Neutrophil (primary cell): ENCODE measurements at regions not wholly inside any gene's neighbourhood (a gene's known extent, or its start where the extent isn't known, plus 50 kb on each side); places are given as distances from the start of the nearest gene placed in this dataset.

Experiments used
- H3K27ac ChIP-seq: fragments of 200-600 bp; sonication (generic); 2 replicates; pipeline ENCODE4 v1.5.1; 2016; ENCODE audit warnings: mild to moderate bottlenecking, moderate library complexity
- H3K27me3 ChIP-seq: fragments of 200-600 bp; sonication (generic); 2 replicates; pipeline ENCODE4 v1.6.0; 2016; ENCODE audit warnings: mild to moderate bottlenecking
- H3K36me3 ChIP-seq: fragments of 200-600 bp; sonication (generic); 2 replicates; pipeline ENCODE4 v1.5.1; 2017
- H3K4me1 ChIP-seq, 2 experiments: fragments of 200-600 bp in 1 of 2; sonication (generic) in 1 of 2; 1 replicate in 1 of 2; 2 replicates in 1 of 2; pipeline versions ENCODE4 v1.5.1 to v1.6.1; 2013 to 2016; ENCODE audit warnings: low read depth in 1 of 2, low read length in 1 of 2, mild to moderate bottlenecking in 1 of 2, moderate library complexity in 1 of 2; ENCODE audit not compliant: control insufficient read depth in 1 of 2, insufficient read depth in 1 of 2
- H3K4me3 ChIP-seq, 2 experiments: fragments of 200-600 bp in 1 of 2; sonication (generic) in 1 of 2; 1 replicate in 1 of 2; 2 replicates in 1 of 2; pipeline ENCODE4 v1.5.1; 2013 to 2016; ENCODE audit warnings: low read depth in 1 of 2, low read length in 1 of 2, mild to moderate bottlenecking in 1 of 2, moderate library complexity in 1 of 2
- H3K9me3 ChIP-seq: fragments of 200-600 bp; sonication (generic); 2 replicates; pipeline ENCODE4 v1.5.1; 2016
- TF ChIP-seq, protein P1 (sequence below): fragments of 200-600 bp; sonication (generic); IDR thresholded peaks from 2 replicates; pipeline ENCODE4 v1.5.1; 2016; ENCODE audit warnings: antibody characterized with exemption

DNA sequence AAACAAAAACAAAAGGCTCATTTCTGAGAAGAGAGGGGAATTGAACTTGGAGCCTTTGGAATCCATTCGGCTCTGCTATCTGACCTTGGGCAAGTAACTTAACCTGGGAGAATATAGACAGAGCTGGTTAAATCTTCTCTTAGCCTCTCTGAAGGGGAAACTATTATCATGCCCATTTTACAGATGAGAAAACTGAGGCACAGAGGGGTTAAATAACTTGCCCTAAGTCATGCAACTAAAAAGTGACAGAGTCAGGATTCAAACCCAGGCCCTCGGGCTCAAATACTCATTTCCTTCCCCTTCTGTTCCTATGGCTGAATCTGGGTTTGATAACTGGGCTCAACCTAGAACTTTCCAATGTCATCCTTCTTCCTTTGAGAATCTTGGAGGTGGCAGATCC is 291.3 kb upstream of the MSX2 start:
- no peak overlapping the region for H3K4me3 ChIP-seq
- H3K4me1 ChIP-seq: no peaks in the 10 kb centered on the region
- TF ChIP-seq, protein P1, sequence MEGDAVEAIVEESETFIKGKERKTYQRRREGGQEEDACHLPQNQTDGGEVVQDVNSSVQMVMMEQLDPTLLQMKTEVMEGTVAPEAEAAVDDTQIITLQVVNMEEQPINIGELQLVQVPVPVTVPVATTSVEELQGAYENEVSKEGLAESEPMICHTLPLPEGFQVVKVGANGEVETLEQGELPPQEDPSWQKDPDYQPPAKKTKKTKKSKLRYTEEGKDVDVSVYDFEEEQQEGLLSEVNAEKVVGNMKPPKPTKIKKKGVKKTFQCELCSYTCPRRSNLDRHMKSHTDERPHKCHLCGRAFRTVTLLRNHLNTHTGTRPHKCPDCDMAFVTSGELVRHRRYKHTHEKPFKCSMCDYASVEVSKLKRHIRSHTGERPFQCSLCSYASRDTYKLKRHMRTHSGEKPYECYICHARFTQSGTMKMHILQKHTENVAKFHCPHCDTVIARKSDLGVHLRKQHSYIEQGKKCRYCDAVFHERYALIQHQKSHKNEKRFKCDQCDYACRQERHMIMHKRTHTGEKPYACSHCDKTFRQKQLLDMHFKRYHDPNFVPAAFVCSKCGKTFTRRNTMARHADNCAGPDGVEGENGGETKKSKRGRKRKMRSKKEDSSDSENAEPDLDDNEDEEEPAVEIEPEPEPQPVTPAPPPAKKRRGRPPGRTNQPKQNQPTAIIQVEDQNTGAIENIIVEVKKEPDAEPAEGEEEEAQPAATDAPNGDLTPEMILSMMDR: no peak
- no peaks in the 10 kb centered on the region for H3K36me3 ChIP-seq
- no peak overlapping the region for H3K27ac ChIP-seq
- H3K9me3 ChIP-seq: no peaks in the 10 kb centered on the region
- H3K27me3 ChIP-seq: peaks cover 49% of the 10 kb centered on the region

DNA sequence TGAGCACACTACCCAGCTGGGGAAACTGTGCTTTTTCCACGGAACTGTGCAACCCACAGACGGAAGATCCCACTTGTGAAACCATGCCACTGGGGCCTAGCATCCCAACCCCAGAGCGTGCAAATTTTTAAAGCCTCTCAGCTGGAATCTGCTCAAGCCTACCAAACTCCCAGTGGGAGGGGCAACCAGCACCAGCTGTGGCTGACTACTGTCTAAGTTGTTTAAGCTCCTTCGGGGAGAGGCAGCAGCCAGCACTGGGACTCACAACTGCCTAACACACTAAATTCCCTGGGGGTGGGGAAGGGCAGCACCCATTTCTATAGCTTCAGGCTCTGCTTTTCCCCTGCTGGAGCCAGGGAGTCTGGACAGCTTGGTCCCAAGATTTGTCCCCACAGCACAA is 287.6 kb upstream of the MSX2 start:
- TF ChIP-seq, protein P1: no peak
- H3K4me3 ChIP-seq: no peak overlapping the region
- H3K9me3 ChIP-seq: no peaks in the 10 kb centered on the region
- H3K27me3 ChIP-seq: peaks cover 31% of the 10 kb centered on the region
- no peaks in the 10 kb centered on the region for H3K36me3 ChIP-seq
- H3K4me1 ChIP-seq: no peaks in the 10 kb centered on the region
- H3K27ac ChIP-seq: no peak overlapping the region

DNA sequence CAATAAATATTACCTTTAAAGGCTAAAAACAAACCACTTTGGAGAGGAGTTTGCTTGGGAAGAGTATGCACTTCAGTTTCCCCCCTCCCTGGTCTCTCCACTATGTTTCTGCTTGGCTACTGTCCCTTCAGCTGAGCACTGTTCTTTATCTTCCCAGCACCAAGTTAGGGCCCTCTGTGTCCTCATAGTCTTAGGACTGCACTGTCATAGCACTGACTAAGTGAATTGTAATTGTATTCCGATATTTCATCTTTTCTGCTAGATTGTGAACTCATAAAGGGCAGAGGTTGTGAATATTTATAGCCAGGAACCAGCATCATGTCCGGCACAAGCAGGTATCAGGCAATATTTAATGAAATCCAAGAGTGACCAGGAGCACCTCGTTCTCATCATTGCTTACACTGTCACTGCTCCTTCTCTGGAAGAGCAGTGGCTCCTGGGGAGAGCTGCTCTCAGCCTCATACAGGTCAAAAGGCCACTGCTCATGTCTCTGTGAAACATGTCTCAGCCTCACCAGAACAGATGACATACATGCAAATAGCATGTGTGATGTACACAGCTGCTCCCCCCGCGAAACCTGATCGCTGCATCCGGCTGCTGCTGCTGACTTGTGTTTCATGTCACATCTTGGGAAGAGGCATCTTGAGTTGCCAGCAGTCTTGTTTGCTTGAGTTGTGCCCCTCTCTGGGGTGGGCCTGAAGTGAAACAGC is 279.7 kb upstream of the MSX2 start:
- Histone ChIP-seq H3K4me1 (no peaks in the 10 kb centered on the region), H3K9me3 (no peaks in the 10 kb centered on the region), H3K4me3 (no peak overlapping the region), H3K36me3 (no peaks in the 10 kb centered on the region), H3K27ac (no peak overlapping the region), H3K27me3 (peaks cover 9% of the 10 kb centered on the region)
- TF ChIP-seq, protein P1: no peak

DNA sequence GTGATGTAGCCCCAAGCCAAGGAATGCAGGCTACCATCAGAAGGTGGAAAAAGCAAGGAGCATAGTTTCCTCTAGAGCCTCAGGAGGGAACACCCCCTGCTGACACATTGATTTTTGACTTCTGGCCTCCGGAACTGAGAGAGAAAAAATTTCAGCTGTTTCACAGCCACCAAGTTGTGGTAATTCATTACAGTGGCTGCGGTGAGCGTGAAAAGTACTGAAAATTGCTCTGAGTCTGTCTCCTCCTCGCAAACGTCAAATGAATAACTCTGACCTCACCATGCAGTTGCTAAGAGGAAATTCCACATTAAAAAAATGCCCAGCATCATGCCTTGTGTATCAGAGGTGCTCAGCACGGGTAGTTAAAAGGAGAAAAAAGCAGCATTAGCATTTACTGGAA is 277.9 kb upstream of the MSX2 start:
- Histone ChIP-seq H3K4me1 (no peaks in the 10 kb centered on the region), H3K36me3 (no peaks in the 10 kb centered on the region), H3K4me3 (no peak overlapping the region), H3K9me3 (no peaks in the 10 kb centered on the region), H3K27me3 (peaks cover 9% of the 10 kb centered on the region), H3K27ac (no peak overlapping the region)
- TF ChIP-seq, protein P1: no peak

DNA sequence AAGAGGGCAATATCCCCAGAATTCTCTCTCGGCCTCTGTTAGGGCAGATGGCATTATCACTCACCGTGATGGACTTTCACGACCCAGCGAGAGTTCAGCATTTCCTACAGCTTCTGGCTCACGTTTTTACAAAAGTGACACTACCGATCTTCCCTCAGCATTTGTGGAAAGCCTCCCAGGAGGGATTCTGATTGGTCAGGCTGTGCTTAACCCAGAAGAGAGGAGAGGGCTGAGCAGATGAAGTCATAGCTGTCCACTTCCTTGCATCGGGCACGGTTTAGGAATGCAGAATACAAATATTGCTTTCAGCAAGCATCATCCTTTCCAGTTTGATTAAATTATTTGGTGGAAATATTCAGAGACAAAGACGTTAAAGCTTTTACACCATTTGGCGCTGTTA is 277.4 kb upstream of the MSX2 start:
- Histone ChIP-seq H3K27ac (no peak overlapping the region), H3K4me3 (no peak overlapping the region)
- TF ChIP-seq, protein P1: no peak

DNA sequence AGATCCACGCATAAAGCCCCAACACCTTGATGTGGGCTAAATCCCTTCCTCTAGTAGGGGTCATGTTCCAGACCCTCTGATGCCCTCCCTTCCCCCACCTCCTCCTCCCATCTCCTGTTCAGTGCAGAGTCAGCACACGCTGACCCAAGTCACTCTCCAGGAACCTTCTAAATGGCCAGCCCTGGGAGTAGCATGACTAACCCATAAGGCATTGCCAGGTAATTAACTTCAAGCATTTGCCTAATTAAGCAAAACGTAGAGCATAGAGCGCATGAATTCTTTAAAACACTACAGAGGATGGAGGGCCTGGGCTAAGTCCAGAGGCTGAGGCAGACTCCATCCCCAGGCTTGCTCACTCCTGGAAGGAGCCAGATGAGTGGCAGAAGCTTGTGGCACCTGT is 276.3 kb upstream of the MSX2 start:
- Histone ChIP-seq H3K4me3 (no peak overlapping the region), H3K27me3 (peaks cover 9% of the 10 kb centered on the region), H3K4me1 (no peaks in the 10 kb centered on the region), H3K9me3 (no peaks in the 10 kb centered on the region), H3K27ac (no peak overlapping the region), H3K36me3 (no peaks in the 10 kb centered on the region)
- TF ChIP-seq, protein P1: no peak

More for the DNA sequence above, 277.4 kb upstream of the MSX2 start:
- no peaks in the 10 kb centered on the region for H3K9me3 ChIP-seq
- H3K27me3 ChIP-seq: peaks cover 9% of the 10 kb centered on the region
- H3K36me3 ChIP-seq: no peaks in the 10 kb centered on the region
- H3K4me1 ChIP-seq: no peaks in the 10 kb centered on the region
